ENCODE measurements at regions not wholly inside any gene's neighbourhood (a gene's known extent, or its start where the extent isn't known, plus 50 kb on each side); places are given as distances from the start of the nearest gene placed in this dataset.

DNA sequence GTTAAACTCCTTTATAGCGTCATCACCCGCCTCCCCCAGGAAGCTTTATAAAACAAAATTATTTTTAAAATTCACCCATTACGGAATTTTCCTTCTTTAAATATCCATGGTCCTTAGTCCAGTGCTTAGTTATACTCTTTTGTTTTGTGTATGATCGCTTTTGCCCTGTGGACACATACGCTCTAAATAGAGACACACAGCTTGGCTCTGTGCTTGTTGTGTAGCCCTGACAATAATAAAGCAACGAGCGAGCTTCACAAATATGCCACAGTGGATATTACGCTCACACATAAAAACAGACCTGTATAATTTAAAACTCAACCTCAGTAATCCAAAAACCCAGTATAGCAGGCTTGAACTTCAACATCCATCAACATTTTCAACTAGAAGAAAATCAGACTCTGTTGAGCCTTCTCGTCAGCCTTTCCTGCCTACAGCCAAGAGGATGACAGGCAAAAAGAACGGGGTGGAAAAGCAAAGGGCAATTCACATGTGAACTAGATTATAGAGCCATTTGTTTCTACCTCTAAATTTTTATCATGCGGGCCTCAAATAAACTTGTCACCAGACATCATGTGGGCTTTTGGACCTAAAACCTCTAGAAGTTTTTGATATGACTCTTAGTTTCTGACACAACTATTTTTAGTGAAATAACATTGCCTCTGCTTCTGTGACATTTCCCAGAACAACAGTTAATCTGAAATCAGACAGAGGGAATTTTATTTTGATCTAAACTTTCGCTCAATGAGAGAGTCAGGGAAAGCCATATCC lies 89.6 kb upstream of the THBS1 start:
- POLR2A ChIA-PET = no interaction called here
- DNase-seq (ENCODE audit: low read depth in 1 of 2, low spot score in 1 of 2) = no peak
- FAIRE-seq = no peak
- H3K4me1 ChIP-seq = no peaks in the 10 kb centered on the region
- H3K27ac ChIP-seq = no peak overlapping the region
- H3K9me3 ChIP-seq = no peaks in the 10 kb centered on the region
- TF ChIP-seq MAZ (IDR thresholded peaks at IDR 0.05; ENCODE audit: borderline replicate concordance, low read depth, low read length) (no peak), GATA3 (IDR thresholded peaks at IDR 0.05; ENCODE audit: borderline replicate concordance) (no peak), POLR2AphosphoS2 (conservative IDR thresholded peaks at IDR 0.05; ENCODE audit: low read length) (no peak), ZFP36 (IDR thresholded peaks at IDR 0.05; ENCODE audit: borderline replicate concordance, partially characterized antibody) (no peak), HOXA7 (CRISPR knock-in tag; IDR thresholded peaks at IDR 0.05) (no peak), REST (IDR thresholded peaks at IDR 0.05) (no peak), POLR2A (IDR thresholded peaks at IDR 0.05; ENCODE audit: low read length) (no peak), TFCP2L1 (CRISPR knock-in tag; IDR thresholded peaks at IDR 0.05) (no peak), HEYL (CRISPR knock-in tag; IDR thresholded peaks at IDR 0.05) (no peak), BHLHE40 (IDR thresholded peaks at IDR 0.05; ENCODE audit: low read depth, low read length) (no peak), CHD2 (IDR thresholded peaks at IDR 0.05; ENCODE audit: low read length, partially characterized antibody) (no peak), CEBPB (IDR thresholded peaks at IDR 0.05) (no peak)
- H3K4me3 ChIP-seq = no peak overlapping the region
- ATAC-seq = no peak
- 90% methylated on average over 12 of the region's 12 CpGs for WGBS (ENCODE audit: missing lambda C conversion rate)
- H3K4me2 ChIP-seq = no peak overlapping the region
- CTCF ChIA-PET = no interaction called here

DNA sequence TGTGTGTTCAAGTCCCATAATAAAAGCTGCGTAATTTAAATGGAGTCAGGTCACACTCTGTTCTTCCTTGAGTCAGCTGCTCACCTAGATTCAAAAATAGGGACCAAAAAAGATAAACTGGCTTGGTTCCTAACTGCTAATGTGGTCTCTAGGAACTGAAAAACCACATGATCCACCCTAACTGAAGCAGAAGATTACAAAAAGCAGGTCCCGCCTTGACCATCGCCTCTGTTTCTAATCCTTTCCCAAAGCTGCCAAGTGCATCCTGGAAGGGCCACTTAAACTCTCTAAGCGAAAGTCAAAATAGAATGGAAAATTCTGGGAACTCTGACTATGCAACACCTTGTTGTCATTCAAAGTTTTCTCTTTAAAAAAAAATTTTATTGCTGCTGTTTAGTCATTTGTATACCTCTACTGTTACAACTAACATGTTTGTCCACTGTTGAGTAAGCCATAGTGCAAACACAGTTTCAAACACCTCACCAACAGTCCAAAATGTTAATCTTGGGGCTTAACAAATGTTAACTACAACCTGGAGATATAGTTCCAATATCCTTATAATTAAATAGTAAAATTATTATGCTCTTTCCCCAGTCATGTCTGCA lies 88.9 kb upstream of the THBS1 start:
- Histone ChIP-seq H3K4me1 (no peaks in the 10 kb centered on the region), H3K9me3 (no peaks in the 10 kb centered on the region), H3K27ac (no peak overlapping the region), H3K4me2 (no peak overlapping the region), H3K4me3 (no peak overlapping the region)
- no peak for DNase-seq (ENCODE audit: low read depth in 1 of 2, low spot score in 1 of 2)
- TF ChIP-seq, protein P1, sequence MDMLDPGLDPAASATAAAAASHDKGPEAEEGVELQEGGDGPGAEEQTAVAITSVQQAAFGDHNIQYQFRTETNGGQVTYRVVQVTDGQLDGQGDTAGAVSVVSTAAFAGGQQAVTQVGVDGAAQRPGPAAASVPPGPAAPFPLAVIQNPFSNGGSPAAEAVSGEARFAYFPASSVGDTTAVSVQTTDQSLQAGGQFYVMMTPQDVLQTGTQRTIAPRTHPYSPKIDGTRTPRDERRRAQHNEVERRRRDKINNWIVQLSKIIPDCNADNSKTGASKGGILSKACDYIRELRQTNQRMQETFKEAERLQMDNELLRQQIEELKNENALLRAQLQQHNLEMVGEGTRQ (IDR thresholded peaks at IDR 0.05) = no peak
- no peak for TF ChIP-seq JUN (IDR thresholded peaks at IDR 0.05)
- no peak for TF ChIP-seq CBX8 (IDR thresholded peaks at IDR 0.05)
- no peak for TF ChIP-seq HOXB13 (CRISPR knock-in tag; IDR thresholded peaks at IDR 0.05; ENCODE audit: low read depth)
- no peak for TF ChIP-seq HEYL (CRISPR knock-in tag; IDR thresholded peaks at IDR 0.05)
- no peak for TF ChIP-seq CBX2 (IDR thresholded peaks at IDR 0.05; ENCODE audit: borderline replicate concordance, low read depth)
- TF ChIP-seq ZC3H11A (IDR thresholded peaks at IDR 0.05) = no peak
- 67% methylated on average over 4 of the region's 4 CpGs for WGBS (ENCODE audit: missing lambda C conversion rate)
- POLR2A ChIA-PET = no interaction called here
- FAIRE-seq = no peak
- no peak for ATAC-seq
- CTCF ChIA-PET = no interaction called here

GRCh38 chr15:39493424-39494067 lies 87.3 kb upstream of the THBS1 start:
- ATAC-seq (no peak), FAIRE-seq (no peak), DNase-seq (ENCODE audit: low read depth in 1 of 2, low spot score in 1 of 2) (no peak)
- Histone ChIP-seq H3K4me3 (no peak overlapping the region), H3K4me2 (no peak overlapping the region), H3K9me3 (no peaks in the 10 kb centered on the region), H3K27ac (no peak overlapping the region), H3K4me1 (no peaks in the 10 kb centered on the region)
- ChIA-PET POLR2A (no interaction called here), CTCF (no interaction called here)
- 74% methylated on average over 3 of the region's 3 CpGs for WGBS (ENCODE audit: missing lambda C conversion rate)
- TF ChIP-seq GATA3 (IDR thresholded peaks at IDR 0.05; ENCODE audit: borderline replicate concordance) = no peak
- no peak for TF ChIP-seq BHLHE40 (IDR thresholded peaks at IDR 0.05; ENCODE audit: low read depth, low read length)
- no peak for TF ChIP-seq CBX2 (IDR thresholded peaks at IDR 0.05; ENCODE audit: borderline replicate concordance, low read depth)
- TF ChIP-seq POLR2AphosphoS2 (conservative IDR thresholded peaks at IDR 0.05; ENCODE audit: low read length) = no peak
- TF ChIP-seq, protein P2, sequence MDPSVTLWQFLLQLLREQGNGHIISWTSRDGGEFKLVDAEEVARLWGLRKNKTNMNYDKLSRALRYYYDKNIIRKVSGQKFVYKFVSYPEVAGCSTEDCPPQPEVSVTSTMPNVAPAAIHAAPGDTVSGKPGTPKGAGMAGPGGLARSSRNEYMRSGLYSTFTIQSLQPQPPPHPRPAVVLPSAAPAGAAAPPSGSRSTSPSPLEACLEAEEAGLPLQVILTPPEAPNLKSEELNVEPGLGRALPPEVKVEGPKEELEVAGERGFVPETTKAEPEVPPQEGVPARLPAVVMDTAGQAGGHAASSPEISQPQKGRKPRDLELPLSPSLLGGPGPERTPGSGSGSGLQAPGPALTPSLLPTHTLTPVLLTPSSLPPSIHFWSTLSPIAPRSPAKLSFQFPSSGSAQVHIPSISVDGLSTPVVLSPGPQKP (IDR thresholded peaks at IDR 0.05; ENCODE audit: low read depth, low read length) = no peak
- no peak for TF ChIP-seq REST (IDR thresholded peaks at IDR 0.05)
- no peak for TF ChIP-seq RCOR1 (IDR thresholded peaks at IDR 0.05; ENCODE audit: low read depth, low read length)
- TF ChIP-seq, protein P3, sequence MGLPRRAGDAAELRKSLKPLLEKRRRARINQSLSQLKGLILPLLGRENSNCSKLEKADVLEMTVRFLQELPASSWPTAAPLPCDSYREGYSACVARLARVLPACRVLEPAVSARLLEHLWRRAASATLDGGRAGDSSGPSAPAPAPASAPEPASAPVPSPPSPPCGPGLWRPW (IDR thresholded peaks at IDR 0.05) = no peak
- TF ChIP-seq JUN (IDR thresholded peaks at IDR 0.05) = no peak
- no peak for TF ChIP-seq NR3C1 (IDR thresholded peaks at IDR 0.05)

Data from A549 (cell line).